ENCODE measurements at regions not wholly inside any gene's neighbourhood (a gene's known extent, or its start where the extent isn't known, plus 50 kb on each side); places are given as distances from the start of the nearest gene placed in this dataset.

DNA sequence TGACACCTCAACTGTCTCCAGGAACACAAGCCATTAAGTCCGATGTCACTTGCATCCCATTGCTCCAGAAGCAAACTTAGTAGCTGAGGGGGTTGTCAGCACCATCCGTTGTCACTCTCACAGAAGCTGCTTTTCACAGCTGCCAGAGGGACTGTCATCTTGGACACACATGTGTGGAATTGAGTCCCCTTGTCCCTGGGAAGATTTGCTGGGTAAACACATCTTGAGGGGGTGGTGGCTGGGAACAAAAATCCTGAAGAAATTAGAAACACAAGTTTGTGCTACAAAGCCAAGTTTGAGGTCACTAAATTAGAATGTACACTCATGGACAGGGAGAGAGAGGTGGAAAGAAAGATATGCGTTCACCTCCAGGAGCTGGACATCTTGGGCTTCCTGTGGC lies 55.2 kb upstream of the ADRA1B start:
- Histone ChIP-seq H3K9me2 (replicated peaks; ENCODE audit: insufficient read depth) (no peaks in the 10 kb centered on the region), H3K27me3 (peaks cover 22% of the 10 kb centered on the region), H3K4me3 (no peak overlapping the region), H3K36me3 (replicated peaks; ENCODE audit: insufficient read depth, low read depth) (no peaks in the 10 kb centered on the region), H2AFZ (no peak overlapping the region), H3K79me2 (no peaks in the 10 kb centered on the region), H3K9me3 (ENCODE audit: low read depth) (no peaks in the 10 kb centered on the region), H3K27ac (no peak overlapping the region), H3K4me1 (ENCODE audit: insufficient read depth) (peaks cover 7% of the 10 kb centered on the region), H3K4me2 (no peak overlapping the region), H4K20me1 (ENCODE audit: insufficient read depth, poor library complexity, severe bottlenecking) (no peaks in the 10 kb centered on the region)
- 56% methylated on average over 3 of the region's 3 CpGs for WGBS (ENCODE audit: low lambda C conversion rate, missing lambda C conversion rate)
- no peak for DNase-seq (ENCODE audit: low spot score)
- TF ChIP-seq EZH2phosphoT487 (IDR thresholded peaks at IDR 0.05; ENCODE audit: low read depth, severe bottlenecking, unreplicated experiment): no peak
- no peak for TF ChIP-seq EZH2 (IDR thresholded peaks at IDR 0.05; ENCODE audit: borderline replicate concordance)
- TF ChIP-seq, protein P1, sequence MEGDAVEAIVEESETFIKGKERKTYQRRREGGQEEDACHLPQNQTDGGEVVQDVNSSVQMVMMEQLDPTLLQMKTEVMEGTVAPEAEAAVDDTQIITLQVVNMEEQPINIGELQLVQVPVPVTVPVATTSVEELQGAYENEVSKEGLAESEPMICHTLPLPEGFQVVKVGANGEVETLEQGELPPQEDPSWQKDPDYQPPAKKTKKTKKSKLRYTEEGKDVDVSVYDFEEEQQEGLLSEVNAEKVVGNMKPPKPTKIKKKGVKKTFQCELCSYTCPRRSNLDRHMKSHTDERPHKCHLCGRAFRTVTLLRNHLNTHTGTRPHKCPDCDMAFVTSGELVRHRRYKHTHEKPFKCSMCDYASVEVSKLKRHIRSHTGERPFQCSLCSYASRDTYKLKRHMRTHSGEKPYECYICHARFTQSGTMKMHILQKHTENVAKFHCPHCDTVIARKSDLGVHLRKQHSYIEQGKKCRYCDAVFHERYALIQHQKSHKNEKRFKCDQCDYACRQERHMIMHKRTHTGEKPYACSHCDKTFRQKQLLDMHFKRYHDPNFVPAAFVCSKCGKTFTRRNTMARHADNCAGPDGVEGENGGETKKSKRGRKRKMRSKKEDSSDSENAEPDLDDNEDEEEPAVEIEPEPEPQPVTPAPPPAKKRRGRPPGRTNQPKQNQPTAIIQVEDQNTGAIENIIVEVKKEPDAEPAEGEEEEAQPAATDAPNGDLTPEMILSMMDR (IDR thresholded peaks at IDR 0.05; ENCODE audit: poor library complexity): no peak

DNA sequence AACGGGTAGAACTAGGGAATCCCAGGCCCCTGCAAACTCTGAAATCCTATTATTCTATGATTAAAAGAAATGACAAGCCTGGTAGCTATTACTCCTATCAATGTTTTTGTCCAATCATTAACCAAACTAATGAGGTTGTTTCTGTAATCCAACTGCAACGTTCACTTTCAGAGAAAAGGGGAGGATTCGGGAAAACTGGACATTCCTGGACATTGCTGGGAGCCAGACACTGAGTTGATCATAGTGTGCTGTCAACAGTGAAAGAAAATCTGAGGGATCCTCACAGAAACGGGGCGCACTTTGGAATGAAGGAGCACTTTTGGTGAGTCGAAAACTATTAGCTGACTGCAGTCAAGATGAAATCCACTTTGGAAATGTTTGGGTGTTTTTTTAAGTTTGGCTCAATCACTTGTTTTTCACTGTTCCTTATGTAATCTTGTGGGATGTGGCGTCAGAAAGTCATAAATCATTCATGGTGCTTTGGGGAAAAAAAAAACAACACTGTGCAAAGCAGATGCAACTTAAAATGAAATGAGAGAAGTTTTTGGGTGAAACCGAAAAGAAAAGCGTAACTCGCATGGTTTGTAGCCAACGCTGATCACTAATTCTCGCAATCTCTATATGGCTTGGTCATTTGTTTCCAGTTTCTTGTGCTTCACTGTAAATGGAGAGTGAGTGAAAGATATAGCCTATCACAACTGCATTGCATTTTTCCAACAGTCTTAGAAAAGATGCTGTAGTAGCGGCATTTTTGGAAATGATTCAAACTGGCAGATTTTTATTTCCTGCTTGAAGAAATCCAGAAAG lies 51.2 kb upstream of the ADRA1B start:
- Histone ChIP-seq H3K9me3 (ENCODE audit: low read depth) (no peaks in the 10 kb centered on the region), H3K36me3 (replicated peaks; ENCODE audit: insufficient read depth, low read depth) (no peaks in the 10 kb centered on the region), H3K4me1 (ENCODE audit: insufficient read depth) (peaks cover 7% of the 10 kb centered on the region), H3K79me2 (no peaks in the 10 kb centered on the region), H2AFZ (no peak overlapping the region), H3K4me2 (no peak overlapping the region), H3K9me2 (replicated peaks; ENCODE audit: insufficient read depth) (no peaks in the 10 kb centered on the region), H3K4me3 (no peak overlapping the region), H3K27me3 (peaks cover 27% of the 10 kb centered on the region), H4K20me1 (ENCODE audit: insufficient read depth, poor library complexity, severe bottlenecking) (no peaks in the 10 kb centered on the region), H3K27ac (no peak overlapping the region)
- DNase-seq (ENCODE audit: low spot score): no peak
- TF ChIP-seq EZH2phosphoT487 (IDR thresholded peaks at IDR 0.05; ENCODE audit: low read depth, severe bottlenecking, unreplicated experiment) (no peak), EZH2 (IDR thresholded peaks at IDR 0.05; ENCODE audit: borderline replicate concordance) (no peak)
- TF ChIP-seq, protein P1 (IDR thresholded peaks at IDR 0.05; ENCODE audit: poor library complexity): no peak
- WGBS (ENCODE audit: low lambda C conversion rate, missing lambda C conversion rate): 72% methylated on average over 13 of the region's 13 CpGs

DNA sequence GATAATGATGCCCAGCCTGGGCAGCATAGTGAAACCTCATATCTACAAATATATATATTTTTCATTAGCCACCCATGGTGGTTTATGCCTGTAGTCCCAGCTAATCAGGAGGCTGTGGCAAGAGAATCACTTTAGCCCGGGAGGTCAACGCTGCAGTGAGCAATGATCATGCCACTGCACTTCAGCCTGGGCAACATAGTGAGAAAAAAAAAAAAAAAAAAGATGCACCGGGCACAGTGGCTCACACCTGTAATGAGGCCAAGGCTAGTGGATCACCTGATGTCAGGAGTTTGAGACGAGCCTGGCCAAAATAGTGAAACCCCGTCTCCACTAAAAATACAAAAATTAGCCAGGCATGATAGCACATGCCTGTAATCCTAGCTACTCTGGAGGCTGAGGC lies 50.2 kb upstream of the ADRA1B start:
- H4K20me1 ChIP-seq (ENCODE audit: insufficient read depth, poor library complexity, severe bottlenecking): no peaks in the 10 kb centered on the region
- no peak overlapping the region for H3K4me3 ChIP-seq
- H3K4me1 ChIP-seq (ENCODE audit: insufficient read depth): peaks cover 7% of the 10 kb centered on the region
- H3K4me2 ChIP-seq: no peak overlapping the region
- no peaks in the 10 kb centered on the region for H3K36me3 ChIP-seq (replicated peaks; ENCODE audit: insufficient read depth, low read depth)
- DNase-seq (ENCODE audit: low spot score): no peak
- no peaks in the 10 kb centered on the region for H3K9me3 ChIP-seq (ENCODE audit: low read depth)
- H3K27me3 ChIP-seq: peaks cover 25% of the 10 kb centered on the region
- TF ChIP-seq EZH2 (IDR thresholded peaks at IDR 0.05; ENCODE audit: borderline replicate concordance) (no peak), EZH2phosphoT487 (IDR thresholded peaks at IDR 0.05; ENCODE audit: low read depth, severe bottlenecking, unreplicated experiment) (no peak)
- TF ChIP-seq, protein P1 (IDR thresholded peaks at IDR 0.05; ENCODE audit: poor library complexity): no peak
- WGBS (ENCODE audit: low lambda C conversion rate, missing lambda C conversion rate): 92% methylated on average over 5 of the region's 5 CpGs
- H3K79me2 ChIP-seq: no peaks in the 10 kb centered on the region
- no peak overlapping the region for H3K27ac ChIP-seq
- H3K9me2 ChIP-seq (replicated peaks; ENCODE audit: insufficient read depth): no peaks in the 10 kb centered on the region
- H2AFZ ChIP-seq: no peak overlapping the region

Measured in hepatocyte (in vitro differentiated cells).